ELF-1 (cell line): ENCODE measurements at regions not wholly inside any gene's neighbourhood (a gene's known extent, or its start where the extent isn't known, plus 50 kb on each side); places are given as distances from the start of the nearest gene placed in this dataset.

Experiments used
- DNase-seq: peaks from one replicate; pipeline ENCODE4 v3.0.0-alpha.2; 2016; ENCODE audit warnings: low read depth, low spot score

DNA sequence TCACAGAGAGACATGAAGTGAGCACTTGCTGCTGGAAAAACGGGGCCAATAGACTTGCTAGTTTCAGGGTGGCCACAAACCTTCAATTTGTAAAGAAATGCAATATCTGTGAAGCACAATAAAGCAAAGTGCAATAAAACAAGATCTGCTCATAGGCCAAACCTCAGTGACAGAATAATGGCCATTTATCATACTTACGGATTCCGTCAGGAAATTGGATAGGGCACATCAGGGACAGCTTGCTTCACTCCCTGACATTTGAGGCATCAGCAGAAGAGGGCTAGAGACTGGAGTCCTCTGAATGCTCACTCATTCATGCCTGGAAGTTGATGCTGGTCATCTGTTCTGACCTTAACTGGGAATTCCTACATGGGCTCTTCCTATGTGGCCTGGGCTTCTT lies 165.5 kb upstream of the OPRM1 start:
- DNase-seq = no peak

GRCh38 chr6:153872946-153873345 lies 166.1 kb upstream of the OPRM1 start:
- no peak for DNase-seq

GRCh38 chr6:153862927-153863326 lies 176.1 kb upstream of the OPRM1 start:
- DNase-seq = no peak

- DNase-seq = no peak
Measured at GRCh38 chr6:153862139-153862538, 176.9 kb upstream of the OPRM1 start.

- DNase-seq = no peak
Measured at GRCh38 chr6:153858529-153858928, 180.5 kb upstream of the OPRM1 start.

DNA sequence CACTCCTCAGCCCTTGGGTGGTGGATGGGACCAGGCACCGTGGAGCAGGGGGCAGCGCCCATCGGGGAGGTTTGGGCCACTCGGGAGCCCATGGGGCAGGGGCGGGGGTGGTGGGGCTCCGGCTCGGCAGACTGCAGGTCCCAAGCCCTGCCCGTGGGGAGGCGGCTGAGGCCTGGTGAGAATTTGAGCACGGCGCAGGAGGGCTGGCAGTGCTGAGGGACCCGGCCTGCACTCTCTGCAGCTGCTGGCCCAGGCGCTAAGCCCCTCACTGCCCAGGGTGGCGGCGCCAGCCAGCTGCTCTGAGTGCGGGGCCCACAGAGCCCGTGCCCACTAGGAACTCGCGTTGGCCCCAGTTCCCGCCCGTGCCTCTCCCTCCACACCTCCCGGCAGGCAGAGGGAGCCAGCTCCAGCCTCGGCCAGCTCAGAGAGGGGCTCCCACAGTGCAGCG lies 182.1 kb upstream of the OPRM1 start:
- no peak for DNase-seq

DNA sequence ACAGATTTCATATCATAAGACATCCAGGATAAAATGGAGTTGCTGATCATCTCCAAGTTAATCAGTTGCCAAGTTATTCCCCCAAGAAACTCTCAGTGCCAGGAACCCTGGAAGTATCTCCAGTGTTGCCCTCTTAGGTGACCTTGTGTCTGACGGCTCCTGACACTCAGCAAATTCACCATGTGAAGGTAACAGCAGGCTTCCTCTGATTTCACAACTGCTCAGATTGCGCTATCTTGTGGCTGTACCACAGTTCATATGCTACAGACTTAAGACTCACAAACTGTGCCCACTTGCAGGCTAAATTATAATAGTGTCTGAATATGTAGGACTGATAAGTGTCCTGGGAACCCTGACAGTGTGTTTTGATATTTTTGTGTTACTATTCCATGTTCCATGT lies 186.6 kb upstream of the OPRM1 start:
- no peak for DNase-seq

- DNase-seq = no peak
Measured at GRCh38 chr6:153852034-153852433, 187.0 kb upstream of the OPRM1 start.

- DNase-seq = no peak
Measured at GRCh38 chr6:153849072-153849779, 189.8 kb upstream of the OPRM1 start.

DNA sequence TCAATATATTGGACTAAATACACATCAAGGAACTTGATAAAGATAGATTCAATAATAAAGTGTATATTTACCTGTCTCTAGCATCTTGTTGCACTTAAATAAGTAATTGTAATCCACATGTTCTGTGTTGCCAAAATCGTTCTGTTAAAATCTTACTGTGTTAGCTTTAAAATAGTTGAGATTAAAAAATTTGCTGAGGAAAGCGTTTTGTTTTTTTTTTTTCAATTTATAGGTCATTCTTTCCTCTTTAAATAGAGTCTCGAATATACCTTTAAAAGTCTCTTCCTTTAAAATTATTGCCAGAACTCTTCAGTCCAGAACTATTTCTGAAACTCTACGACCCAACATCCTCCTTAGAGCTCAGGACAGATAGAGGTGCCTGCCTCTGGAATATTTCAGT lies 195.6 kb upstream of the OPRM1 start:
- no peak for DNase-seq

DNA sequence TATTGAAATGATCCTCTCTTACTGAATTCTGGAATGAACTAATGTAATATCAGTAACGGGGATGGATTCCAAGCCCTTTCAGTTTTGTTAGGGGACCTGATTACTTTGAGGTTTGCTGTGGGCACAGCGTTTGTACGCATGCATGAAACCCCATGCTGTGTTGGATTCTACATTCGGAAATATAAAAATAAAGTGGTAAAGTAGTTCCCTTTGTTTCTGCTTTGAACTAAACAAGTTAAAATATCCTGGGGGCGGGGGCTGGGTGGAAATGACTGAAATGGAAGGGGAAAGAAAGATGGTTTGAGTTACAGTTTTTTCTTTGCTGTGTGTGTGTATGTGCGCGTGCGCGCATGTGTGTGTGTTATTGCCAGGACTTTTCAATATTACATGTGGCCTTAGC lies 196.5 kb upstream of the OPRM1 start:
- DNase-seq = no peak

GRCh38 chr6:153840039-153840850 lies 198.8 kb upstream of the OPRM1 start:
- DNase-seq = no peak

DNA sequence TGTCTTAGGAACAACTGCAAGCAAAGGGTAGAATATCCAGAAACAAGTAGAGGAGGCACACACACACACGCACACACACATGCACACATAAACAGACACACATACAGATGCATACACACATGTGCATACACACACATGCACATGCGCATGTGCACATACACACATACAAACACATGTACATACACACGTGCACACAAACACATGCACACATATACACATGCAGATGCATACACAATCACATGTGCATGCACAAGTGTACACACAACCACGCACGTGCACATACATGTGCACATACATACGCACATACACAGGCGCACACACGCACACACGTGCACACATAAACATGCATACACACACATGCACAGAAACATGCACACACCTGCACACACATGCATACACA lies 206.5 kb upstream of the OPRM1 start:
- no peak for DNase-seq

DNA sequence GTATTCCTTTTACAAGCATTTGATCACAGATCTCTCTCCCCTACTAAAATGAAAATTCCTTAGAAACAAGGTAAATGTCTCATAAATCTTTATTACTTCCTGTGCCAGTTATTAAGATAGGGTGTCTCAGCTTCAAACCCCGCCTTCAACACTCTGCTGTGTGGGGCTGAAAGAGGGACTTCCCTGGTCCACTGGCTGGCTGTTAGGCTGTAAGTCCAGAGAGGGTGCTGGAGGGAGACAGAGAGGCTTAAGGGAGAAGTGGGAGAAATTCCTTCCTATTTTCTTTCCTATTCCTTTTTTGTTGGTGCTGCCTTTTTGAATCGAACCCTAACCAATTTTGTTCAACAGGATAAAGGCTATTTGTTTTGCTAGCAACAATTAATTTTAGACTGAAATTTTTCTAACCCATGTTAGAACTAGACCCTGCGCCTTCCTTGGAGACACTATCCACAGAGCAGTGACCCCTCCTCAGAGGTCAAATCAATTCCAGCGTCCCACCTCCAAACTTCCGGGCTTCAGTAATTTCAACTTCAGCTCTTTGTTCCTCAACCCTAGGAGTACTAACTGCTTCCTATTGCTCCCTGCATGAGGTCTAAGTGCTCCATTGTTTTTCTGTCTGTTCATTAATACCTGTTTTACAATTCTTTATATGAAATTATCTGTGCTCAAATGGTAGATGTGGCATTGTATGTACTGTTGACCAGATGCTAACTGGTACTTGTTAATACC lies 207.5 kb upstream of the OPRM1 start:
- peak; percentile 32 for DNase-seq

GRCh38 chr6:153817173-153817572 lies 221.9 kb upstream of the OPRM1 start:
- DNase-seq = no peak

DNA sequence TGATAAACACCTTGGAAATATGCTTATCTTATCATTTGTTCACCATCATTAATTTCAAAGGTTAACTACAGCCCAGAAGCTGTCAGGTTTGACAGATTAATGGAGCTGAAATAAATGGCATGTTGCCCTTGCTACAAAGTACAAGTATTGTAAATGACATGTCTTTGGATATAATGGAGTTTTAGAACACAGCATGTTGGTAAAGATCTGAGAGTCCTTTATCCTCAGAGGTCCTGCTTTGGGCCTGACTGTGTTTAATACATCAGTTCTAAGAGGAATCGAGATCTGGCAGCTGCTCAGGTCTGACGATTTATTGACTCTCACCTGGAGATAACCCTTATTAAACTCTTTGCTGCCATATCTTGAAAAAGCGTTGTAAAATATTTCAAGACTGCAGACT lies 222.7 kb upstream of the OPRM1 start:
- no peak for DNase-seq

GRCh38 chr6:153814136-153814535 lies 224.9 kb upstream of the OPRM1 start:
- DNase-seq = peak; percentile 55

GRCh38 chr6:153804755-153805330 lies 234.2 kb upstream of the OPRM1 start:
- no peak for DNase-seq

GRCh38 chr6:153801917-153802316 lies 237.1 kb upstream of the OPRM1 start:
- no peak for DNase-seq

DNA sequence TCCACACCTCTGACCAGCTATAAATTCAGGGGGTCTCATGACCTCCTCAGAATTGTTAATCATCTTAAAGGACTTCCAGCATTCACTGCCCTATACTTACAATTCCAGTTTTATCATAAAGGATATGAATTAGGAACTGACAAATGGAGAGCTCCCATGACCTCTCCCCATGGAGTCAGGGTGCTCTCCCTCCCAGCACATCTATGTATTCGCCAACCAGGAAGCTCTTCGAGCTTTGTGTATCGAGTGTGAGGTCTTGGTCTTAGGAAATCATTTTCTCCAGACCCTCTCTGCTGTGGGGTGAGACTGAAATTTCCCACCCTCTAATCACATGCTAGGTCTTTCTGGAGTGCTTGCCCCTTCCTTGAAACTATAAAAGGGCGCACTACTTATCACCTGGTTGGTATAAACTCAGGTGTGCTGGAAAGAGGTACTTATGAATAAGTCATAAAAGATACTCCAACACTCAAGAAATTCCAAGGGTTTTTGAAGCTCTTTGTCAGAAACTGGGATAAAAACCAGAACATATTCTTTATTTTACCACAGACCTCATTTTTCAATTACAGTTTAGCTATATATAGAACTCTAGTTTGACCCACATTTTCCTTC lies 238.4 kb upstream of the OPRM1 start:
- no peak for DNase-seq

GRCh38 chr6:153790876-153791473 lies 248.1 kb upstream of the OPRM1 start:
- DNase-seq = peak; percentile 53
